Uterus (tissue), 3 donors: ENCODE measurements at regions not wholly inside any gene's neighbourhood (a gene's known extent, or its start where the extent isn't known, plus 50 kb on each side); places are given as distances from the start of the nearest gene placed in this dataset.

ENCODE experiments used
- DNase-seq, 2 donors: peaks; one replicate each; pipeline ENCODE4 v3.0.0-alpha.2; 2019 to 2020
- H3K27ac ChIP-seq, 2 donors: fragments of 200-600 bp; sonication (generic); 1 replicate in 1 of 2; 2 replicates in 1 of 2; pipeline ENCODE4 v1.5.1; 2016 to 2018
- H3K27me3 ChIP-seq, 2 donors: fragments of 200-600 bp; sonication (generic); one replicate each; pipeline ENCODE4 v1.5.1; 2018 to 2019; ENCODE audit warnings: control low read depth in 1 of 2
- H3K36me3 ChIP-seq, 2 donors: fragments of 200-600 bp; sonication (generic); one replicate each; pipeline ENCODE4 v1.5.1; 2019; ENCODE audit warnings: control low read depth in 1 of 2
- H3K4me1 ChIP-seq, 2 donors: fragments of 200-600 bp; sonication (generic); one replicate each; pipeline ENCODE4 v1.5.1; 2018 to 2019; ENCODE audit warnings: control low read depth in 1 of 2
- H3K4me3 ChIP-seq, 2 donors: fragments of 200-600 bp; sonication (generic); 1 replicate in 1 of 2; 2 replicates in 1 of 2; pipeline ENCODE4 v1.5.1; 2018 to 2019; ENCODE audit warnings: mild to moderate bottlenecking in 1 of 2
- H3K9me3 ChIP-seq, 2 donors: fragments of 200-600 bp; sonication (generic); one replicate each; pipeline ENCODE4 v1.5.1; 2019; ENCODE audit warnings: control low read depth in 1 of 2
- POLR2A ChIP-seq, 2 donors: fragments of 450-650 bp; IDR thresholded peaks; one replicate each; pipeline ENCODE4 v1.6.1; 2016; ENCODE audit warnings: antibody characterized with exemption in 2 of 2, mild to moderate bottlenecking in 1 of 2, moderate library complexity in 1 of 2
- intact Hi-C: fragments of 100-400 bp; cut with DNase I; formaldehyde crosslinking; loops from one replicate; pipeline ENCODE4 v1.15.1; 2023; ENCODE audit warnings: low total_unique reads
- TF ChIP-seq, protein P1 (sequence below), 4 experiments: fragments of 200-600 bp in 2 of 4; fragments of 450-650 bp in 2 of 4; sonication (generic) in 2 of 4; IDR thresholded peaks; one replicate each; pipeline ENCODE4 v1.5.1; 2016 to 2019; ENCODE audit warnings: antibody characterized with exemption in 4 of 4, mild to moderate bottlenecking in 2 of 4, moderate library complexity in 1 of 4
- donor health status: DM: yes; HTN: yes; CAD: no.

GRCh38 chr9:27750566-27750965, 177.3 kb upstream of the C9orf72 start:
- Histone ChIP-seq H3K36me3 (no peaks in the 10 kb centered on the region), H3K27ac (no peak overlapping the region), H3K27me3 (no peaks in the 10 kb centered on the region), H3K9me3 (no peaks in the 10 kb centered on the region), H3K4me3 (no peak overlapping the region), H3K4me1 (no peaks in the 10 kb centered on the region)
- no peak for DNase-seq
- TF ChIP-seq POLR2A (IDR thresholded peaks at IDR 0.05) = no peak
- TF ChIP-seq, protein P1, sequence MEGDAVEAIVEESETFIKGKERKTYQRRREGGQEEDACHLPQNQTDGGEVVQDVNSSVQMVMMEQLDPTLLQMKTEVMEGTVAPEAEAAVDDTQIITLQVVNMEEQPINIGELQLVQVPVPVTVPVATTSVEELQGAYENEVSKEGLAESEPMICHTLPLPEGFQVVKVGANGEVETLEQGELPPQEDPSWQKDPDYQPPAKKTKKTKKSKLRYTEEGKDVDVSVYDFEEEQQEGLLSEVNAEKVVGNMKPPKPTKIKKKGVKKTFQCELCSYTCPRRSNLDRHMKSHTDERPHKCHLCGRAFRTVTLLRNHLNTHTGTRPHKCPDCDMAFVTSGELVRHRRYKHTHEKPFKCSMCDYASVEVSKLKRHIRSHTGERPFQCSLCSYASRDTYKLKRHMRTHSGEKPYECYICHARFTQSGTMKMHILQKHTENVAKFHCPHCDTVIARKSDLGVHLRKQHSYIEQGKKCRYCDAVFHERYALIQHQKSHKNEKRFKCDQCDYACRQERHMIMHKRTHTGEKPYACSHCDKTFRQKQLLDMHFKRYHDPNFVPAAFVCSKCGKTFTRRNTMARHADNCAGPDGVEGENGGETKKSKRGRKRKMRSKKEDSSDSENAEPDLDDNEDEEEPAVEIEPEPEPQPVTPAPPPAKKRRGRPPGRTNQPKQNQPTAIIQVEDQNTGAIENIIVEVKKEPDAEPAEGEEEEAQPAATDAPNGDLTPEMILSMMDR (IDR thresholded peaks at IDR 0.05) = no peak
- intact Hi-C loops = no loop called here

DNA sequence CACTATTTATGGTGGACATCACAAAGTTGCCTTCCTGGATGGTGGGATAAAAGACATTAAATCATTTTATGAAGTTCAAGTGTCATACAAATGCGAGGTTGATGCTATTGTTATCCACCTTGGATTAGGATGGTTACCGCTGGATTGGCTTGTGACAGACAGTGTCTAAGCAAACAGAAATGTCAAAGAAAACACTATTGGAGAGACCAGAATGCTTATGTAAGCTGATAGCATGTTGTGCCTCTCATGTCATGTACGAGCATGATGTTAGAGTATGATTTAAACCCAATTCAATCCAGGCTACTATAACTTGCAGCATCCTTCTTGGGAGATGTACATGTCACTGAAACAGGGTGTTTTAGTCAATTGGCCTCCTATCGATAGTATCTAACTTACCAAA, 178.8 kb upstream of the C9orf72 start:
- TF ChIP-seq, protein P1 (IDR thresholded peaks at IDR 0.05) = no peak
- no peak for TF ChIP-seq POLR2A (IDR thresholded peaks at IDR 0.05)
- no peaks in the 10 kb centered on the region for H3K27me3 ChIP-seq
- H3K9me3 ChIP-seq = no peaks in the 10 kb centered on the region
- H3K36me3 ChIP-seq = no peaks in the 10 kb centered on the region
- H3K4me3 ChIP-seq = no peak overlapping the region
- H3K27ac ChIP-seq = no peak overlapping the region
- no peak for DNase-seq
- intact Hi-C loops = no loop called here
- no peaks in the 10 kb centered on the region for H3K4me1 ChIP-seq

DNA sequence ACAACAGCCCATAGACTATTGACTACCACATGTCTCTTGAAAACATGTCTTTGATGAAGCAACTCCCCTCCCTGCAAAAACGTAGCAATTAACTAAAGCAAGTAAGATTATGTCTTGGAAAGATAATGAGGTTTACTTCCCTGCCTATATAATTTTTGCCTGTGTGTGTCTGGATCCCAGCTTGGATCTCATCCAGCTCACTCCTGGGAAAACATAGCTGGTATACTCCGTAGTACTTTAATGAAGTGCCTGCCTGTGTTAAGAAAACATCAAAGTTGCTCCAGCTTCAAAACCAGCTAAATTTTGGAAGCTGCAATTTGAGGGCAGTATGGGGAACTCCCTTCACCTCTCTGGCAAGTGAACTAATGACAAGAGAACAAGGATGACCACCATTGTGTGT, 182.6 kb upstream of the C9orf72 start:
- no peaks in the 10 kb centered on the region for H3K4me1 ChIP-seq
- intact Hi-C loops = no loop called here
- no peak overlapping the region for H3K27ac ChIP-seq
- no peak for TF ChIP-seq POLR2A (IDR thresholded peaks at IDR 0.05)
- TF ChIP-seq, protein P1 (IDR thresholded peaks at IDR 0.05) = no peak
- DNase-seq = no peak
- no peaks in the 10 kb centered on the region for H3K27me3 ChIP-seq
- no peaks in the 10 kb centered on the region for H3K9me3 ChIP-seq
- no peak overlapping the region for H3K4me3 ChIP-seq
- H3K36me3 ChIP-seq = no peaks in the 10 kb centered on the region

DNA sequence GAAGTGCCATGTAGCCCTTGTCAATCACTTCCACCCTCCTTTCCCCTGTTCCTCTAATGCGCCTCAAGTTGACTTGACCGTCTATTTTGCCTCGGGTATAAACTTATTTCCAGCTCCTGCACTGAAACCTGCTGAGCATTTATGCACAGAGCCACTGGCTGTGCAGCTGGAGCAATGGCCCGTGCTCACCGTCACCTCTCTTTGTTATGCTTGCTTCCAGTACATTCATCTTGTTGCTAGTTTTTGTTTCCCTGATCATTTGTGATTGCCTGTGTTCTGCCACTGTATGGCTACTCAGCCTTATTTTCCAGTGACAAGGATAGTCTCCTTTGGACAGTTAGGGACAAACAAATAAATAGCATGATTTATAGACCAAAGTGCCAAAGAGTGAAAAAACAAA, 183.1 kb upstream of the C9orf72 start:
- Histone ChIP-seq H3K4me3 (no peak overlapping the region), H3K27me3 (no peaks in the 10 kb centered on the region), H3K4me1 (no peaks in the 10 kb centered on the region), H3K9me3 (no peaks in the 10 kb centered on the region), H3K36me3 (no peaks in the 10 kb centered on the region), H3K27ac (no peak overlapping the region)
- DNase-seq = no peak
- TF ChIP-seq, protein P1 (IDR thresholded peaks at IDR 0.05) = no peak
- TF ChIP-seq POLR2A (IDR thresholded peaks at IDR 0.05) = no peak
- intact Hi-C loops = no loop called here

DNA sequence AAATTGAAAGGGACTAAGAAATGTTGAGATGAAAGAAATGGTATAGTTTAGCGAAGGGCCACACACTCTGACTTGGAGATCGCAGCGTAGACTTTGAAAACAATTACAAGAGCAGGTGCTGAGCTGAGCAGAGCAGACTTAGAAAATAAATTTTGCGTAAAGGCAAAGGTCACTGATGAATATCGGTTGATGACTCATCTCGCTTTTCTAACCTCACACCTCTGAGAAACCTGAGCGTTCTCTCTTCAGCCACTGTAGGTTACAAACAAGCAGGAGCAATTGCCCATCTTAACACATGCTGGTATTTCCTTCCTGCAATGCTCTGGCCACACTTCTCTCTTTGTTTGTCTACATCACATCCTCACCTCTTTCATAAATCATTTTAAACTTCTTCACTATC, 190.6 kb upstream of the C9orf72 start:
- intact Hi-C loops = no loop called here
- TF ChIP-seq, protein P1 (IDR thresholded peaks at IDR 0.05) = no peak
- no peak for TF ChIP-seq POLR2A (IDR thresholded peaks at IDR 0.05)
- no peaks in the 10 kb centered on the region for H3K36me3 ChIP-seq
- DNase-seq = no peak
- H3K4me3 ChIP-seq = no peak overlapping the region
- H3K9me3 ChIP-seq = no peaks in the 10 kb centered on the region
- H3K27ac ChIP-seq = no peak overlapping the region
- no peaks in the 10 kb centered on the region for H3K4me1 ChIP-seq
- no peaks in the 10 kb centered on the region for H3K27me3 ChIP-seq
